AG08396 (cell line): ENCODE measurements at regions not wholly inside any gene's neighbourhood (a gene's known extent, or its start where the extent isn't known, plus 50 kb on each side); places are given as distances from the start of the nearest gene placed in this dataset.
"Not testable (repeated sequence)": the region's sequence is repeated elsewhere in the genome, so short reads cannot be mapped to it uniquely, and the experiment has no call there.

Experiments
- DNase-seq: peaks from one replicate; pipeline ENCODE4 v3.0.0; 2012; ENCODE audit warnings: low spot score, mixed read lengths

DNA sequence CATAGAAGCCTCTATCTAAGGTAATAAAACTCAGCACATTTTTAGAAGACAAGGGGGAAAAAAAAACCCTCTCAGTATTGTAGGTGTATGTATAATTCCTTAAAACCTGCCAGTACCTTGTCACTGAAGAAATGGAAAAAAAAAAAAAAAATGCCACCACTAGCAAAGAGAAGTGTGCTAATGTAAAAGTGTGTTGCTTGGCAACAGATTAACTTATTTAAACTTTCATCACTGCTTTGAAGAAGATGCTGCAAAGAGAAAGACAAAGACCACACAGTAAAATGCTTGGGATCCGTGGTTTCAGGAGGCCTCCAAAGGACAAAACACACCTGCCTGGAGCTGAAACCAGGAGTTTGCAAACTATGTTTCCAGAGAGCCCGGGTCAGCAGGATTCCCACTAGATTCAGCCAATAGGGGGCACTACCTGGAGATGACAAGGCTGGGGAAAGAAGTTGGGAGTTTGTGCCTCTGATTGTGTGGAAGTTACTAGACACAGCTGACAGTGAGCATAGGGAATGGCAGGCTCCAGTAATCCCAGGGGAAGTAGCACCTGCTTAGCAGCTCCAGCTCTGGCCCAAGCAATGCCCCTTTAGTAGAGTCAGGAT is 169.1 kb upstream of the TRIB2 start:
- DNase-seq = no peak

DNA sequence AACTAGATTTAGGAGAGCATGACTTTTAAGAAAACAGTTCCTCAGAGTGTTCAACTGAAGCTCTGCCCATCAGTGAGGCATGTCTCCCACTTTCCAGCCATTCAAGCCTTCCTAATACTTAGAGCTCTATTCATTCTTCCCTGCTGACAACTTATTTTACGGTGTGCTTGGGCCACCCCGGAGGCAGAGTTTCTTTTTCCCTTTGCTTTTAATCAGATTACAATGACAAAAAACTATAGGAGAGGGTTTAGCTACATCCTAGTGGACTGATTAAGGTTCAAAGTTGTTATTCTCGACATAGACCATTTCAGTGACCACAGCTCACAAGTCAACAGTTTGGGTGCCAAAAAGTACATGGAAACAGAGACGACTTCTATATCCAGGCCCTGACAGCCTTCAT is 167.8 kb upstream of the TRIB2 start:
- no peak for DNase-seq

GRCh38 chr2:12549641-12550040 is 167.1 kb upstream of the TRIB2 start:
- peak; percentile 15 for DNase-seq

DNA sequence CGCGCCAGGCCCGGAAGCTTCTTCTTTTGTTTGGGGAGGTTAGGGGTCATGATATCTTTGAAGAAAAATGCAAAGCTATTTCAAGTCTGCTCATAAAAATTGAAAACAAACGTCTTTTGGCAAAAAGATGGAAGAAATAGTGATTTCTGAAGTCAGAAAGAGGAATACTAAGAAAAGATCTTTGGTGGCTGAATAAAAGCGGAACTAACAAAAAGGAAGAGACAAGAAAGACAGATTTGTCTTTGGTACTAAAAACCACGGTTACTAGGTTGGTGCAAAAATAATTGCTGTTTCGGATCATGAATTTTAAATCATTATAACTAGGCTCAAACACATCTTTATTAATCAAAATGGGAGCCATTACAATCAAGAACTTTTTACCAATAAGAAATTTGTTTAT is 164.6 kb upstream of the TRIB2 start:
- no peak for DNase-seq

DNA sequence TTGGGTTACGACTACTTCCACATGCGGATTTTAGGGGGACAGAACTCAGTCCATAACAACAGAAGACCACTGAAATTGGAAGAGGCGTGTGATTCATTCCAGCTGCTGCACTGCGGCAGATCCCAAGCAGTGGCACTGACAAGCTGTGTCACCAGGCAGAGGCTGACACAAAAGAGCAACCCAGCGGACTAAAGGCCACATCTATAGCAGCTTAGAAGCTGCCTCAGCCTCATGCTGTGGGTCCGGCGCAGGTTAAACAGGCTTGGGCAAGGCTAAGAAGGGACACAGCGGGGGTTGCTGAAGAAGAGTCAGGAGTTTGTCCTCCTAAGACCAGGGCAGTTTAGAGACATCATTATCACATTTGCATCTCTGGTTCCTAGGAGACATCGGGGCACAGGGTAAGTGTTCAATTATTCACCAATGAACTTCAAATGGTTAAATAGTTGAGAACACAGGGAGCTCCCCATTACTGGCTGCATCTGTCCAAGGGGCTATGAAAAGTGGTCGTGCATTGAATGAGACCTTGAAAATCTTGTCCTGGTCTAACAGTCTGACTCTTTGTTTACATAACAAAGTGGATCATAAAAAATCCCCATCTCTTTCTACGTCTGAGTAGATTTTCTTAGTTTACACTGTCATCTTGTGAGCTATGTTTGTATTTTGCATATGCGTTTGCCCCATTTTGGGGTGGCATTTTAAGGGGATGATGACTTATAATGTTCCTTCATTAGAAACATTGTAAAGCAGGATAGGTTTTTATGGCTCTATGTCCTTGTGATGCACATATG is 162.3 kb upstream of the TRIB2 start:
- no peak for DNase-seq

DNA sequence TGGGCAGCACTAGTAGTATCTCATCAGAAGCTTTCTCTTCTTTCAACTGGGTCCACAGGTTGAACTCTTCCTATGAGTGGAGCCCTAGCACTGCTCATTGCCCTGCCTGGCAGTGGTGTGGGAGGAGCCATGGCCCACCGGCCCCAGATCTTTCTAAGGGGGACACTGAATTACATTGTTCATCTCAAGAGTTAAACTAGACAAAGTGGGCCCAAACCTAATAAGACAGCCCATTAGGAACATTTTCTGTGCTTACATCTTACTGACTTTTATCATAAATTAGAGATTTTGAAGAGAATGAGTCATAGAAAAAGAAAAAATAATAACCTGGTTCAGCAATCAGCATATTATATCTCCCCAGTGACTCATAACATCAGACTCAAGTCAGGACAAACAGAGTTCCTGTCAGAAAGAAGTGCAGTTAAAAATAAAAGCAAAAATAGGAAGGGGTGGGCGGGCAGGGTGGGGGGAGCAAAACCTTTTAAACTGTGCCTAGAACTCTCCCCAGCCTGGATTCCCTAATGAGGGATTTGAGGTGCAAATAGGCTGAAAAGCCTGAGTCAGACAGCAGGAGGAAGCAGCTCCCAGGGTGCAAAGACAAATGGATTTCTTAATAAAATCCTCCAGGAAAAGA is 161.6 kb upstream of the TRIB2 start:
- peak; percentile 38 for DNase-seq

DNA sequence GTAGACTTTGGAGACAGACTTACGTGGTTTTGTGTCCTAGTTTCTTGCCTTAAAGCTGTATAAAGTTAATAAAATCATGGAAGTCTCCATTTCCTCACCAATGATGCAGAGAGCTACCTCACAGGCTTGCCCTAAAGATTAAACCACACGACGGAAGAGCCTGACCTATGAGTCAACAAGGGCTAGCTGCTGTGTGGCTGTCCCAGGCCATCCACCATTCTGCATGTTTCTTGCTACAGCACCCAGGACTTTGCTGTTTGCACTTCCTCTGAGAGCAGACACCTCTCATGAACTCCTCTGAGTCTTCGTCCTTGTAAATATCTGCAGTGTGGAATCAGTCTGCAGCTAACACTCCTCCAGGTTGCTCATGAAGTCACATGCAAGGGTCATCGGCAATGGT is 160.0 kb upstream of the TRIB2 start:
- peak; percentile 49 for DNase-seq

GRCh38 chr2:12557688-12558087 is 159.0 kb upstream of the TRIB2 start:
- DNase-seq = no peak

GRCh38 chr2:12558519-12558918 is 158.2 kb upstream of the TRIB2 start:
- DNase-seq = no peak

- no peak for DNase-seq
These were observed 156.1 kb upstream of the TRIB2 start for GRCh38 chr2:12560618-12561017.

- DNase-seq = no peak
These were observed 149.3 kb upstream of the TRIB2 start for GRCh38 chr2:12567411-12567810.

GRCh38 chr2:12569510-12569909 is 147.2 kb upstream of the TRIB2 start:
- DNase-seq = not testable (repeated sequence)

- not testable (repeated sequence) for DNase-seq
These were observed 146.8 kb upstream of the TRIB2 start for GRCh38 chr2:12569929-12570328.

GRCh38 chr2:12577091-12577490 is 139.6 kb upstream of the TRIB2 start:
- DNase-seq = no peak

DNA sequence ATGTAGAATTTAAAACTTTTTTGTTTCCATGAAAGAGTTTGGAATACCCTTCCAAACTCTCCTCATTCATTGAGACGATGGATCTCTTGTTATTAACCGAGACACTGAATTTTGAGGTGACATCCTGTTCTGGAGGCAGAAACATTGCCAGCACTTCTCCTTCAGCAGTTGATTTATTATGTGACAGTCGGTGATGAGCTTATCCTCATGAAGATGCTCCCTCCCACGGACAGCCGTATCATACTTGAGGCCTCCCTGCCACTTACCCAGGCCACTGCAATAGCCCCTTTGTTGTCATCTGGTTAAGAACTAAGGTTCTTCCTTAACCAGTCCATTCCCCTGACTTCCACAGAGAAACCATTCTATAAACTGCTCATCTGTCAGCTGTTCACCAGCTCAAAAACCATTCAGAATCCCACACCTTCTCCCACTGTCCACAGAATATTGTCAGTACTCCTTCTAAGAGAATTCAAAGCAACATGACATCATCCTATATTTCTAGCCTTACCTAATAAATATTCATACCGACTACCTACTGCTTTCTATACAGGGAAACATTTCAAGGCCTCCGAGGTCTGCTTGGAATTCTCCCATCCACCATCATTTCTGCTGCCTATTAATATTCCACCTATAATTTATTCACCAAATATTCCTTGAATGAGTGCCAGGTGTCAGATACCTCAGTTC is 139.0 kb upstream of the TRIB2 start:
- DNase-seq = no peak

GRCh38 chr2:12579018-12579417 is 137.7 kb upstream of the TRIB2 start:
- no peak for DNase-seq

DNA sequence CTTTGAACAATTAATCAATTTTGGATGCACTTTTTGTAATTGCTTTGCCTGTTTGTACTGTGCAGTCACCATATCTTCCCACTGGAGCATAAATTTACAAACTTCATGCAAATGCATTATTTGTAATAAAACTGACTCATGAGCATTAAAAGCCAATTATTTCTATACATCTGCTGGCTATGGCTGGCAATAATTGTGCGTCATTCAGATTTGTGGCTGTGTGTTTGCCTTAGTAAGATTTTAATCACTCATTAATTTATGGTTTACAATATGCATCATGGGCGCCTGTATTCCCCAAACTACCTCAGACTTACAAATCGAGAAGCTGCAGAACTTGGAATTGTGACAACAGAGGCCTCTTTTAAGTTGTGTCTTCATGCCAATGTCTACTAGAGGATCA is 132.4 kb upstream of the TRIB2 start:
- no peak for DNase-seq

DNA sequence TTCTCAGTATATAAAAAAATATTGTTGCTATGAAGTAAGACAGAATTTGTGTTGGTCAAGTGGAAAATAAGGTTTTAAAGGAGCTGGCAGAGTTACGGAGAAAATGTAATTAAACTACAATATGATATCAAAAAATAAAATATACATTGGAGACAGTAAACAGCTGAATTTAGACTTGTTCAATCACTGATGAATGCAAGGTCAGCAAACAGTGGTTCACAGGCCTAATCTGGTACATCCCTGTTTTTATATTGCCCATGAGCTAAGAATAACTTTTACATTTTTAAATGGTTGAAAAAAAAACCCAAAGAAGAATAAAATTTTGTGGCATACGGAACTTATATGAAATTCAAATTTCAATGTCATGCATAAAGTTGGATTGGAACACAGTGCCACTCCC is 131.0 kb upstream of the TRIB2 start:
- DNase-seq = no peak

- DNase-seq = no peak
These were observed 129.5 kb upstream of the TRIB2 start for GRCh38 chr2:12587228-12587627.

DNA sequence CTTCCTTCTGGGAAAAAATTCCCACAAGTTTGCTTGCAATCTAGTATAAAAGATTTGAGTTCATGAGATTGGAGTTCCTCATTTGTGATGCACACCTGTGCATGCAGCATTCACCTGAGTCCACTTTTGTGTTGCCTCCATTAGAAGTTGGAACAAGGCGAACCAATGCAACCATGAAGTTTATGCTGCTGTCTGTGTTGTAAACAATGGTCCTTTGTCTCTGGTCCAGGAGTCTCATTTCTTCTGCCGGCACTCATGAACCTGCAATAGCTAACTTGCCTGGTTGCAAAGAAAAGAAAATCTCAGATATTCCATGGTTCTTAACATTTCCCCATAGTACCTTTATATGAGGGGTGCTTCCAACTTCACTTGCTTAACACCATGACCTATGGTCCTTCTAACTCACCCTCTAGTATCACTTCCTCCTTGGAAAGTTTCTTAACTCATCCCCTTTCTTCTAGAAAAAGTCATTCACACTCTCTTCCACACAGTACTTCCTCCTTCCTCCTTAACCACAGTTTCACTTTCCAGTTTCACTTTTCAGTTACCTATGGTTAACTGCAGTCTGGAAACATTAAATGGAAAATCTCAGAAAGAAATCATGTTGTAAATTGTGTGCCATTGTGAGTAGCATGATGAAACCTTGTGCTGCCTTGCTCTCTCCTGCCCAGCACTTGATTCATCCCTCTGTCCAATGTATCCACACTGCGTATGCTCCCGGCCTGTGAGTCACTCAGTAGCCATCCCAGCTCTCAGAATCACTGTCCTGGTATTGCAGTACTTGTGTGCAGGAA is 128.8 kb upstream of the TRIB2 start:
- peak; percentile 81 for DNase-seq

DNA sequence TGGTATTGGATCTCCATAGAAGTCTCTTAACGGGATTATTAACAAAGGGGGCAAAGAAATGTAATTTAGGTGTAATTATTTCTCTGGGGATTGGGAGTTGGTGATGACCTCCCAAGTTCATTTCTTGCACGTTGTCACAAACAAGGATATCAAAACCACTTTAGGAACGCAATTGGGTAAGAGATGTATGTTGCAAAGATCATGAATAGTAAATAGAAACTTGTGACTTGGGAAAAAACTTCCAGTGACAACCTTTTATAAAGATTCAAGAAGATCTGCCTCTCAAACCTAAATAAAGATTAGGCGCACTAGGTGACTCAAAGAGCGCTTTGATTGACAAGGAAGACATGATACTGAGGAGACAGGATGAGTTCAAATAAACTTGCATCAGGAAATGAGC is 127.8 kb upstream of the TRIB2 start:
- DNase-seq = no peak

- DNase-seq = no peak
These were observed 126.9 kb upstream of the TRIB2 start for GRCh38 chr2:12589802-12590320.
